ENCODE measurements at regions not wholly inside any gene's neighbourhood (a gene's known extent, or its start where the extent isn't known, plus 50 kb on each side); places are given as distances from the start of the nearest gene placed in this dataset.

- H3K4me3 Mint-ChIP-seq (ENCODE audit: low read depth) = no peak overlapping the region
- H3K9me3 Mint-ChIP-seq = no peaks in the 10 kb centered on the region
- no peaks in the 10 kb centered on the region for H3K36me3 Mint-ChIP-seq (ENCODE audit: low read depth)
- H3K4me1 Mint-ChIP-seq (ENCODE audit: low read depth) = no peaks in the 10 kb centered on the region
- no peaks in the 10 kb centered on the region for H3K27me3 Mint-ChIP-seq (ENCODE audit: low read depth)
- intact Hi-C loops (cut with micrococcal nuclease) = no loop called here
- no peak for DNase-seq (ENCODE audit: low spot score)
- no peak overlapping the region for H3K27ac Mint-ChIP-seq
Observed at GRCh38 chr6:80464901-80465300, 358.4 kb downstream of the BCKDHB start.

GRCh38 chr6:80463197-80463596 lies 356.7 kb downstream of the BCKDHB start:
- Mint-ChIP-seq H3K27me3 (ENCODE audit: low read depth) (no peaks in the 10 kb centered on the region), H3K4me3 (ENCODE audit: low read depth) (no peak overlapping the region), H3K4me1 (ENCODE audit: low read depth) (no peaks in the 10 kb centered on the region), H3K27ac (no peak overlapping the region), H3K9me3 (no peaks in the 10 kb centered on the region), H3K36me3 (ENCODE audit: low read depth) (no peaks in the 10 kb centered on the region)
- intact Hi-C loops (cut with micrococcal nuclease) = no loop called here
- no peak for DNase-seq (ENCODE audit: low spot score)

GRCh38 chr6:80460257-80460865 lies 353.9 kb downstream of the BCKDHB start:
- H3K4me1 Mint-ChIP-seq (ENCODE audit: low read depth) = no peaks in the 10 kb centered on the region
- no peak overlapping the region for H3K4me3 Mint-ChIP-seq (ENCODE audit: low read depth)
- no peak overlapping the region for H3K27ac Mint-ChIP-seq
- DNase-seq (ENCODE audit: low spot score) = no peak
- intact Hi-C loops (cut with micrococcal nuclease) = no loop called here
- no peaks in the 10 kb centered on the region for H3K9me3 Mint-ChIP-seq
- H3K27me3 Mint-ChIP-seq (ENCODE audit: low read depth) = no peaks in the 10 kb centered on the region
- no peaks in the 10 kb centered on the region for H3K36me3 Mint-ChIP-seq (ENCODE audit: low read depth)

- intact Hi-C loops (cut with micrococcal nuclease) = no loop called here
- Mint-ChIP-seq H3K9me3 (no peaks in the 10 kb centered on the region), H3K4me1 (ENCODE audit: low read depth) (peaks cover 9% of the 10 kb centered on the region), H3K27me3 (ENCODE audit: low read depth) (no peaks in the 10 kb centered on the region), H3K27ac (no peak overlapping the region), H3K4me3 (ENCODE audit: low read depth) (no peak overlapping the region), H3K36me3 (ENCODE audit: low read depth) (no peaks in the 10 kb centered on the region)
- no peak for DNase-seq (ENCODE audit: low spot score)
Observed at GRCh38 chr6:80457439-80457933, 351.0 kb downstream of the BCKDHB start.

GRCh38 chr6:80456724-80457438 lies 350.4 kb downstream of the BCKDHB start:
- no peaks in the 10 kb centered on the region for H3K9me3 Mint-ChIP-seq
- H3K27ac Mint-ChIP-seq = no peak overlapping the region
- H3K36me3 Mint-ChIP-seq (ENCODE audit: low read depth) = no peaks in the 10 kb centered on the region
- H3K4me1 Mint-ChIP-seq (ENCODE audit: low read depth) = peaks cover 9% of the 10 kb centered on the region
- no peaks in the 10 kb centered on the region for H3K27me3 Mint-ChIP-seq (ENCODE audit: low read depth)
- no peak for DNase-seq (ENCODE audit: low spot score)
- intact Hi-C loops (cut with micrococcal nuclease) = no loop called here
- H3K4me3 Mint-ChIP-seq (ENCODE audit: low read depth) = no peak overlapping the region

GRCh38 chr6:80454661-80455365 lies 348.3 kb downstream of the BCKDHB start:
- Mint-ChIP-seq H3K36me3 (ENCODE audit: low read depth) (no peaks in the 10 kb centered on the region), H3K4me3 (ENCODE audit: low read depth) (no peak overlapping the region), H3K4me1 (ENCODE audit: low read depth) (peaks cover 9% of the 10 kb centered on the region), H3K27me3 (ENCODE audit: low read depth) (no peaks in the 10 kb centered on the region), H3K9me3 (no peaks in the 10 kb centered on the region), H3K27ac (no peak overlapping the region)
- DNase-seq (ENCODE audit: low spot score) = no peak
- intact Hi-C loops (cut with micrococcal nuclease) = no loop called here

- H3K4me3 Mint-ChIP-seq (ENCODE audit: low read depth) = no peak overlapping the region
- intact Hi-C loops (cut with micrococcal nuclease) = no loop called here
- H3K4me1 Mint-ChIP-seq (ENCODE audit: low read depth) = peaks cover 9% of the 10 kb centered on the region
- no peaks in the 10 kb centered on the region for H3K36me3 Mint-ChIP-seq (ENCODE audit: low read depth)
- no peak overlapping the region for H3K27ac Mint-ChIP-seq
- H3K27me3 Mint-ChIP-seq (ENCODE audit: low read depth) = no peaks in the 10 kb centered on the region
- H3K9me3 Mint-ChIP-seq = no peaks in the 10 kb centered on the region
- no peak for DNase-seq (ENCODE audit: low spot score)
Observed at GRCh38 chr6:80454197-80454596, 347.7 kb downstream of the BCKDHB start.

GRCh38 chr6:80449726-80450125 lies 343.3 kb downstream of the BCKDHB start:
- peaks cover 4% of the 10 kb centered on the region for H3K4me1 Mint-ChIP-seq (ENCODE audit: low read depth)
- no peak overlapping the region for H3K27ac Mint-ChIP-seq
- no peaks in the 10 kb centered on the region for H3K36me3 Mint-ChIP-seq (ENCODE audit: low read depth)
- H3K4me3 Mint-ChIP-seq (ENCODE audit: low read depth) = no peak overlapping the region
- H3K27me3 Mint-ChIP-seq (ENCODE audit: low read depth) = no peaks in the 10 kb centered on the region
- intact Hi-C loops (cut with micrococcal nuclease) = no loop called here
- no peaks in the 10 kb centered on the region for H3K9me3 Mint-ChIP-seq
- DNase-seq (ENCODE audit: low spot score) = no peak

- no peaks in the 10 kb centered on the region for H3K36me3 Mint-ChIP-seq (ENCODE audit: low read depth)
- H3K27ac Mint-ChIP-seq = no peak overlapping the region
- H3K4me3 Mint-ChIP-seq (ENCODE audit: low read depth) = no peak overlapping the region
- H3K27me3 Mint-ChIP-seq (ENCODE audit: low read depth) = no peaks in the 10 kb centered on the region
- no peaks in the 10 kb centered on the region for H3K9me3 Mint-ChIP-seq
- intact Hi-C loops (cut with micrococcal nuclease) = no loop called here
- H3K4me1 Mint-ChIP-seq (ENCODE audit: low read depth) = no peaks in the 10 kb centered on the region
- DNase-seq (ENCODE audit: low spot score) = no peak
Observed at GRCh38 chr6:80446454-80447045, 340.1 kb downstream of the BCKDHB start.

- Mint-ChIP-seq H3K36me3 (ENCODE audit: low read depth) (no peaks in the 10 kb centered on the region), H3K4me1 (ENCODE audit: low read depth) (no peaks in the 10 kb centered on the region), H3K27me3 (ENCODE audit: low read depth) (no peaks in the 10 kb centered on the region), H3K27ac (no peak overlapping the region), H3K4me3 (ENCODE audit: low read depth) (no peak overlapping the region), H3K9me3 (no peaks in the 10 kb centered on the region)
- DNase-seq (ENCODE audit: low spot score) = no peak
- intact Hi-C loops (cut with micrococcal nuclease) = no loop called here
Observed at GRCh38 chr6:80445751-80446150, 339.3 kb downstream of the BCKDHB start.

- DNase-seq (ENCODE audit: low spot score) = no peak
- no peaks in the 10 kb centered on the region for H3K4me1 Mint-ChIP-seq (ENCODE audit: low read depth)
- no peak overlapping the region for H3K4me3 Mint-ChIP-seq (ENCODE audit: low read depth)
- no peaks in the 10 kb centered on the region for H3K9me3 Mint-ChIP-seq
- no peak overlapping the region for H3K27ac Mint-ChIP-seq
- no peaks in the 10 kb centered on the region for H3K36me3 Mint-ChIP-seq (ENCODE audit: low read depth)
- intact Hi-C loops (cut with micrococcal nuclease) = no loop called here
- H3K27me3 Mint-ChIP-seq (ENCODE audit: low read depth) = no peaks in the 10 kb centered on the region
Observed at GRCh38 chr6:80442366-80442765, 335.9 kb downstream of the BCKDHB start.

- Mint-ChIP-seq H3K27ac (no peak overlapping the region), H3K4me1 (ENCODE audit: low read depth) (no peaks in the 10 kb centered on the region), H3K36me3 (ENCODE audit: low read depth) (no peaks in the 10 kb centered on the region), H3K27me3 (ENCODE audit: low read depth) (no peaks in the 10 kb centered on the region), H3K9me3 (no peaks in the 10 kb centered on the region), H3K4me3 (ENCODE audit: low read depth) (no peak overlapping the region)
- intact Hi-C loops (cut with micrococcal nuclease) = no loop called here
- no peak for DNase-seq (ENCODE audit: low spot score)
Observed at GRCh38 chr6:80441131-80441530, 334.7 kb downstream of the BCKDHB start.
